Mesenchymal stem cell (in vitro differentiated cells and primary cell): ENCODE measurements at regions not wholly inside any gene's neighbourhood (a gene's known extent, or its start where the extent isn't known, plus 50 kb on each side); places are given as distances from the start of the nearest gene placed in this dataset.

ENCODE experiments used
- DNase-seq: peaks from one replicate; pipeline ENCODE4 v3.0.0-alpha.2; 2013
- H2AFZ ChIP-seq: one replicate; pipeline ENCODE4 v1.6.1; 2013; ENCODE audit warnings: low read depth, mild to moderate bottlenecking, control low read depth, inconsistent platforms, low read length, moderate library complexity
- H2AK5ac ChIP-seq: 2 replicates; pipeline ENCODE4 v1.6.1; 2013; ENCODE audit warnings: low read length, moderate library complexity, mild to moderate bottlenecking, inconsistent platforms; ENCODE audit not compliant: severe bottlenecking
- H2BK120ac ChIP-seq: one replicate; pipeline ENCODE4 v1.6.1; 2013; ENCODE audit warnings: low read depth, mild to moderate bottlenecking, inconsistent platforms, low read length, moderate library complexity
- H2BK12ac ChIP-seq, 2 experiments: one replicate each; pipeline ENCODE4 v1.6.1; 2013; ENCODE audit warnings: inconsistent platforms in 2 of 2, low read length in 2 of 2, mild to moderate bottlenecking in 2 of 2, moderate library complexity in 2 of 2, control low read depth in 1 of 2
- H2BK15ac ChIP-seq: one replicate; pipeline ENCODE4 v1.6.1; 2013; ENCODE audit warnings: mild to moderate bottlenecking, low read depth, inconsistent platforms; ENCODE audit not compliant: poor library complexity, severe bottlenecking
- H2BK5ac ChIP-seq: 2 replicates; pipeline ENCODE4 v1.6.1; 2013; ENCODE audit warnings: low read depth, mild to moderate bottlenecking, low read length, control low read depth, inconsistent platforms; ENCODE audit not compliant: poor library complexity, severe bottlenecking
- H3K14ac ChIP-seq, 2 experiments: one replicate each; pipeline ENCODE4 v1.6.1; 2013; ENCODE audit warnings: inconsistent platforms in 2 of 2, low read length in 2 of 2, control low read depth in 1 of 2, mild to moderate bottlenecking in 1 of 2, moderate library complexity in 1 of 2
- H3K18ac ChIP-seq, 2 experiments: one replicate each; pipeline ENCODE4 v1.6.1; 2013; ENCODE audit warnings: inconsistent platforms in 2 of 2, low read length in 2 of 2, control low read depth in 1 of 2, low read depth in 1 of 2, mild to moderate bottlenecking in 1 of 2
- H3K23ac ChIP-seq, 2 experiments: one replicate each; pipeline ENCODE4 v1.6.1; 2013; ENCODE audit warnings: inconsistent platforms in 2 of 2, low read length in 2 of 2, mild to moderate bottlenecking in 2 of 2, moderate library complexity in 2 of 2, control low read depth in 1 of 2
- H3K27ac ChIP-seq: 2 replicates; pipeline ENCODE4 v1.5.1; 2013; ENCODE audit warnings: mild to moderate bottlenecking, moderate library complexity, low read length, control low read depth, inconsistent platforms; ENCODE audit not compliant: poor library complexity, severe bottlenecking
- H3K27me3 ChIP-seq, 2 experiments: 2 replicates each; pipeline versions ENCODE4 v1.6.1 to v1.7.0; 2013; ENCODE audit warnings: low read length in 2 of 2, mild to moderate bottlenecking in 2 of 2, moderate library complexity in 2 of 2, control low read depth in 1 of 2, inconsistent platforms in 1 of 2; ENCODE audit not compliant: control insufficient read depth in 1 of 2, insufficient read depth in 1 of 2
- H3K36me3 ChIP-seq, 2 experiments: 2 replicates each; pipeline versions ENCODE4 v1.6.1 to v1.7.0; 2013; ENCODE audit warnings: low read length in 2 of 2, control low read depth in 1 of 2, inconsistent platforms in 1 of 2, low read depth in 1 of 2, mild to moderate bottlenecking in 1 of 2; ENCODE audit not compliant: insufficient read depth in 2 of 2, control insufficient read depth in 1 of 2
- H3K4ac ChIP-seq, 2 experiments: one replicate each; pipeline ENCODE4 v1.6.1; 2013; ENCODE audit warnings: inconsistent platforms in 2 of 2, low read length in 2 of 2, mild to moderate bottlenecking in 2 of 2, moderate library complexity in 2 of 2, control low read depth in 1 of 2, low read depth in 1 of 2
- H3K4me1 ChIP-seq: 2 replicates; pipeline ENCODE4 v1.6.1; 2013; ENCODE audit warnings: low read depth, low read length, control low read depth; ENCODE audit not compliant: control insufficient read depth, insufficient read depth
- H3K4me2 ChIP-seq: 2 replicates; pipeline ENCODE4 v1.6.1; 2013; ENCODE audit warnings: low read length, mild to moderate bottlenecking, inconsistent platforms; ENCODE audit not compliant: poor library complexity, severe bottlenecking
- H3K4me3 ChIP-seq, 2 experiments: 2 replicates each; pipeline versions ENCODE4 v1.5.1 to v1.7.0; 2013; ENCODE audit warnings: low read length in 2 of 2, mild to moderate bottlenecking in 2 of 2, control low read depth in 1 of 2, low read depth in 1 of 2; ENCODE audit not compliant: insufficient read depth in 1 of 2
- H3K79me1 ChIP-seq: replicated peaks from 2 replicates; pipeline ENCODE4 v1.6.1; 2013; ENCODE audit warnings: mild to moderate bottlenecking, control low read depth, low read length, inconsistent platforms; ENCODE audit not compliant: poor library complexity, severe bottlenecking
- H3K9ac ChIP-seq: 2 replicates; pipeline ENCODE4 v1.7.0; 2013; ENCODE audit warnings: mild to moderate bottlenecking, low read length, moderate library complexity
- H3K9me3 ChIP-seq: 2 replicates; pipeline ENCODE4 v1.7.0; 2013; ENCODE audit warnings: mild to moderate bottlenecking, low read length; ENCODE audit not compliant: control insufficient read depth
- H4K8ac ChIP-seq: one replicate; pipeline ENCODE4 v1.6.1; 2013; ENCODE audit warnings: inconsistent platforms, mild to moderate bottlenecking, low read length, moderate library complexity
- H4K91ac ChIP-seq: one replicate; pipeline ENCODE4 v1.6.1; 2013; ENCODE audit warnings: mild to moderate bottlenecking, low read length, inconsistent platforms
- WGBS: methylation state at CpG from one replicate; pipeline ENCODE4 v1.1.7; 2013; ENCODE audit warnings: mixed read lengths; 5-methylcytosine and 5-hydroxymethylcytosine counted together

GRCh38 chr4:67256388-67257043 lies 288.8 kb downstream of the CENPC start:
- no peak overlapping the region for H2BK5ac ChIP-seq
- H3K4me1 ChIP-seq, result no peaks in the 10 kb centered on the region
- no peak overlapping the region for H2AFZ ChIP-seq
- no peak overlapping the region for H3K27ac ChIP-seq
- no peak overlapping the region for H3K14ac ChIP-seq
- no peak overlapping the region for H4K8ac ChIP-seq
- H2BK12ac ChIP-seq, result no peak overlapping the region
- no peak overlapping the region for H2AK5ac ChIP-seq
- H3K9ac ChIP-seq, result no peak overlapping the region
- H2BK120ac ChIP-seq, result no peak overlapping the region
- no peaks in the 10 kb centered on the region for H3K9me3 ChIP-seq
- 88% methylated on average over 3 of the region's 3 CpGs for WGBS
- H3K79me1 ChIP-seq, result no peaks in the 10 kb centered on the region
- no peak for DNase-seq
- no peak overlapping the region for H3K18ac ChIP-seq
- H3K36me3 ChIP-seq, result no peaks in the 10 kb centered on the region
- H3K4ac ChIP-seq, result no peak overlapping the region
- H3K4me3 ChIP-seq, result no peak overlapping the region
- no peak overlapping the region for H3K4me2 ChIP-seq
- H2BK15ac ChIP-seq, result no peak overlapping the region
- no peak overlapping the region for H4K91ac ChIP-seq
- no peaks in the 10 kb centered on the region for H3K27me3 ChIP-seq
- H3K23ac ChIP-seq, result no peak overlapping the region

- Histone ChIP-seq H3K4ac (no peak overlapping the region), H3K36me3 (no peaks in the 10 kb centered on the region), H3K27me3 (no peaks in the 10 kb centered on the region), H2AK5ac (no peak overlapping the region), H3K18ac (no peak overlapping the region), H3K4me1 (no peaks in the 10 kb centered on the region), H3K27ac (no peak overlapping the region), H2BK15ac (no peak overlapping the region), H2BK12ac (no peak overlapping the region), H3K79me1 (no peaks in the 10 kb centered on the region), H3K9ac (no peak overlapping the region), H2BK5ac (no peak overlapping the region), H2BK120ac (no peak overlapping the region), H4K91ac (no peak overlapping the region), H2AFZ (no peak overlapping the region), H3K23ac (no peak overlapping the region), H3K14ac (no peak overlapping the region), H3K9me3 (no peaks in the 10 kb centered on the region), H4K8ac (no peak overlapping the region), H3K4me2 (no peak overlapping the region), H3K4me3 (no peak overlapping the region)
- no peak for DNase-seq
- 87% methylated on average over 3 of the region's 4 CpGs for WGBS
These were observed 295.0 kb downstream of the CENPC start for GRCh38 chr4:67250131-67250896.

- WGBS, result 82% methylated on average over 2 of the region's 2 CpGs
- no peaks in the 10 kb centered on the region for H3K9me3 ChIP-seq
- H2BK5ac ChIP-seq, result no peak overlapping the region
These were observed 308.5 kb downstream of the CENPC start for GRCh38 chr4:67236788-67237187.

GRCh38 chr4:67236318-67236717 lies 309.0 kb downstream of the CENPC start:
- no peaks in the 10 kb centered on the region for H3K4me1 ChIP-seq
- H3K9me3 ChIP-seq, result no peaks in the 10 kb centered on the region
- H2BK120ac ChIP-seq, result no peak overlapping the region
- H3K23ac ChIP-seq, result no peak overlapping the region
- H3K27me3 ChIP-seq, result no peaks in the 10 kb centered on the region
- H4K91ac ChIP-seq, result no peak overlapping the region
- H3K4me2 ChIP-seq, result no peak overlapping the region
- H3K36me3 ChIP-seq, result no peaks in the 10 kb centered on the region
- no peak overlapping the region for H3K9ac ChIP-seq
- no peak overlapping the region for H3K27ac ChIP-seq
- no peak overlapping the region for H3K4ac ChIP-seq
- no peak for DNase-seq
- 75% methylated on average over 3 of the region's 3 CpGs for WGBS
- H2AK5ac ChIP-seq, result no peak overlapping the region
- no peak overlapping the region for H4K8ac ChIP-seq
- H3K14ac ChIP-seq, result no peak overlapping the region
- no peaks in the 10 kb centered on the region for H3K79me1 ChIP-seq
- H3K4me3 ChIP-seq, result no peak overlapping the region
- no peak overlapping the region for H2BK12ac ChIP-seq
- H2AFZ ChIP-seq, result no peak overlapping the region
- H2BK15ac ChIP-seq, result no peak overlapping the region
- H2BK5ac ChIP-seq, result no peak overlapping the region
- no peak overlapping the region for H3K18ac ChIP-seq

More at GRCh38 chr4:67236788-67237187, 308.5 kb downstream of the CENPC start:
- no peak for DNase-seq
- Histone ChIP-seq H3K27ac (no peak overlapping the region), H4K8ac (no peak overlapping the region), H3K18ac (no peak overlapping the region), H3K23ac (no peak overlapping the region), H3K27me3 (no peaks in the 10 kb centered on the region), H3K9ac (no peak overlapping the region), H2BK15ac (no peak overlapping the region), H4K91ac (no peak overlapping the region), H2AFZ (no peak overlapping the region), H3K4ac (no peak overlapping the region), H2BK120ac (no peak overlapping the region), H3K4me3 (no peak overlapping the region), H2AK5ac (no peak overlapping the region), H3K4me2 (no peak overlapping the region), H3K79me1 (no peaks in the 10 kb centered on the region), H2BK12ac (no peak overlapping the region), H3K14ac (no peak overlapping the region), H3K4me1 (no peaks in the 10 kb centered on the region), H3K36me3 (no peaks in the 10 kb centered on the region)
